HepG2 (cell line): ENCODE measurements at regions not wholly inside any gene's neighbourhood (a gene's known extent, or its start where the extent isn't known, plus 50 kb on each side); places are given as distances from the start of the nearest gene placed in this dataset.

Source experiments
- ATAC-seq: fragments of 200-7000 bp; cut with Tn5 transposase; 3 replicates; pipeline ENCODE4 v1.9.1; 2020; ENCODE audit warnings: mild to moderate bottlenecking, moderate library complexity
- BruUV-seq: library from RNA; stranded (reverse); fragments of 400-500 nt; replicated peaks from 2 replicates; lab custom pipeline; 2021; lab: Mats Ljungman, UMichigan
- CTCF ChIA-PET: fragments of 300-600 bp; formaldehyde crosslinking; extraction: SDS; loops from one replicate; lab custom pipeline; 2021; ENCODE audit warnings: low total read pairs, inconsistent platforms, low intra/inter-chr PET ratio; lab: Yijun Ruan, JAX
- POLR2A ChIA-PET: fragments of 350-600 bp; sonication (Branson Sonifier 250); formaldehyde crosslinking; loops from one replicate; lab custom pipeline; 2020; ENCODE audit warnings: antibody characterized with exemption, inconsistent platforms; lab: Yijun Ruan, JAX
- DNase-seq: peaks from one replicate; pipeline ENCODE4 v3.0.0-alpha.2; 2015; ENCODE audit warnings: low spot score
- FAIRE-seq: peaks from 3 replicates; lab custom pipeline; 2011; peaks lifted over from hg19 to GRCh38; lab: Jason Lieb, UNC
- H2AFZ ChIP-seq: one replicate; pipeline ENCODE4 v1.6.1; 2011; ENCODE audit warnings: low read length, inconsistent platforms
- H3K27ac ChIP-seq: fragments of 300-600 bp; 3 replicates; pipeline ENCODE4 v1.8.0; 2011; ENCODE audit warnings: mixed run types, mild to moderate bottlenecking, mixed read lengths, low read length, inconsistent platforms; ENCODE audit not compliant: insufficient read depth; ENCODE audit errors: extremely low read length
- H3K27me3 ChIP-seq, 2 experiments: fragments of 200-600 bp in 1 of 2; 2 replicates in 1 of 2; 3 replicates in 1 of 2; pipeline versions ENCODE4 v1.6.0 to v1.8.0; 2011; ENCODE audit warnings: low read length in 2 of 2, mild to moderate bottlenecking in 2 of 2, moderate library complexity in 2 of 2, inconsistent platforms in 1 of 2; ENCODE audit not compliant: insufficient read depth in 2 of 2, control insufficient read depth in 1 of 2
- H3K36me3 ChIP-seq, 2 experiments: fragments of 200-600 bp in 1 of 2; replicated peaks in 1 of 2; 2 replicates in 1 of 2; 3 replicates in 1 of 2; pipeline versions ENCODE4 v1.5.1 to v1.8.0; 2011; ENCODE audit warnings: low read length in 2 of 2, inconsistent platforms in 1 of 2; ENCODE audit not compliant: insufficient read depth in 2 of 2, control insufficient read depth in 1 of 2
- H3K4me1 ChIP-seq: 2 replicates; pipeline ENCODE4 v1.5.1; 2012; ENCODE audit warnings: low read length, inconsistent platforms; ENCODE audit not compliant: insufficient read depth
- H3K4me2 ChIP-seq: 2 replicates; pipeline ENCODE4 v1.6.0; 2011; ENCODE audit warnings: low read depth, low read length, inconsistent platforms
- H3K4me3 ChIP-seq, 3 experiments: fragments of 200-600 bp in 1 of 3; sonication (generic), shearing (Covaris generic) in 1 of 3; replicated peaks in 1 of 3; 2 replicates each; pipeline ENCODE4 v1.5.1; 2011 to 2016; ENCODE audit warnings: low read length in 3 of 3, inconsistent platforms in 2 of 3, low read depth in 2 of 3, mild to moderate bottlenecking in 2 of 3, control low read depth in 1 of 3, mixed read lengths in 1 of 3; ENCODE audit not compliant: insufficient read depth in 1 of 3
- H3K79me2 ChIP-seq: one replicate; pipeline ENCODE4 v1.6.1; 2011; ENCODE audit warnings: low read length, inconsistent platforms; ENCODE audit not compliant: insufficient read depth
- H3K9ac ChIP-seq: 2 replicates; pipeline ENCODE4 v1.6.0; 2011; ENCODE audit warnings: mild to moderate bottlenecking, low read depth, low read length, inconsistent platforms; ENCODE audit not compliant: insufficient read depth
- H3K9me3 ChIP-seq: 2 replicates; pipeline ENCODE4 v1.5.1; 2012; ENCODE audit warnings: mild to moderate bottlenecking, low read length
- H4K20me1 ChIP-seq: 2 replicates; pipeline ENCODE4 v1.6.0; 2011; ENCODE audit warnings: inconsistent platforms, mild to moderate bottlenecking, low read length, moderate library complexity; ENCODE audit not compliant: insufficient read depth
- DZIP1 ChIP-seq: sonication (generic); formaldehyde crosslinking; IDR thresholded peaks from 2 replicates; pipeline ENCODE4 v1.5.0; 2020; ENCODE audit warnings: mild to moderate bottlenecking, missing genetic modification reagents
- FOXC1 ChIP-seq: sonication (generic); formaldehyde crosslinking; IDR thresholded peaks from 2 replicates; pipeline ENCODE4 v1.8.0; 2022; ENCODE audit warnings: mild to moderate bottlenecking, missing genetic modification reagents, borderline replicate concordance
- PREB ChIP-seq: sonication (generic); formaldehyde crosslinking; IDR thresholded peaks from 2 replicates; pipeline ENCODE4 v1.4.0; 2020; ENCODE audit warnings: missing genetic modification reagents
- RFX5 ChIP-seq: IDR thresholded peaks from 2 replicates; pipeline ENCODE4 v1.6.1; 2011; ENCODE audit warnings: low read depth, low read length, improper control_type of control experiment
- SALL2 ChIP-seq: sonication (generic); formaldehyde crosslinking; IDR thresholded peaks from 2 replicates; pipeline ENCODE4 v1.8.1; 2023; ENCODE audit warnings: mild to moderate bottlenecking, missing genetic modification reagents, inconsistent platforms
- TP53 ChIP-seq: sonication (generic); formaldehyde crosslinking; conservative IDR thresholded peaks from 2 replicates; pipeline ENCODE4 v1.4.0; 2020; ENCODE audit warnings: missing genetic modification reagents
- ZNF138 ChIP-seq: sonication (generic); formaldehyde crosslinking; IDR thresholded peaks from 2 replicates; pipeline ENCODE4 v1.5.0; 2020; ENCODE audit warnings: mild to moderate bottlenecking, low read depth, missing genetic modification reagents
- ZNF280D ChIP-seq: sonication (generic); formaldehyde crosslinking; IDR thresholded peaks from 2 replicates; pipeline ENCODE4 v1.5.1; 2020; ENCODE audit warnings: mild to moderate bottlenecking, missing genetic modification reagents
- ZNF441 ChIP-seq: sonication (generic); formaldehyde crosslinking; IDR thresholded peaks from 2 replicates; pipeline ENCODE4 v1.7.0; 2021; ENCODE audit warnings: missing genetic modification reagents, borderline replicate concordance
- ZNF557 ChIP-seq: sonication (generic); formaldehyde crosslinking; IDR thresholded peaks from 2 replicates; pipeline ENCODE4 v1.4.0; 2020; ENCODE audit warnings: missing genetic modification reagents
- ZNF616 ChIP-seq: sonication (generic); formaldehyde crosslinking; IDR thresholded peaks from 2 replicates; pipeline ENCODE4 v1.5.0; 2020; ENCODE audit warnings: low read depth, mild to moderate bottlenecking, missing genetic modification reagents
- ZNF670 ChIP-seq: sonication (generic); formaldehyde crosslinking; IDR thresholded peaks from 2 replicates; pipeline ENCODE4 v1.8.0; 2022; ENCODE audit warnings: mild to moderate bottlenecking, missing genetic modification reagents, borderline replicate concordance
- ZNF709 ChIP-seq: sonication (generic); formaldehyde crosslinking; IDR thresholded peaks from 2 replicates; pipeline ENCODE4 v1.5.0; 2020; ENCODE audit warnings: mild to moderate bottlenecking, missing genetic modification reagents
- WGBS: methylation state at CpG from one replicate; pipeline ENCODE4 v1.1.6; 2017; ENCODE audit warnings: low lambda C conversion rate; 5-methylcytosine and 5-hydroxymethylcytosine counted together
- in situ Hi-C: cut with HindIII; loops from 2 replicates; pipeline ENCODE4 v1.10.0; 2017; ENCODE audit warnings: low pct_unique_long_range_greater_than_20kb; ENCODE audit not compliant: extremely low pct_ligation_motif_present
- intact Hi-C: fragments of 100-400 bp; cut with micrococcal nuclease; formaldehyde crosslinking; loops from one replicate; pipeline ENCODE4 v1.10.0; 2022; ENCODE audit not compliant: unreplicated experiment

GRCh38 chr17:13253733-13254410 lies 236.0 kb upstream of the ELAC2 start:
- POLR2A ChIA-PET = no interaction called here
- intact Hi-C loops (no loop called here), in situ Hi-C loops (no loop called here)
- no peak overlapping the region for H3K4me3 ChIP-seq
- no peaks in the 10 kb centered on the region for H3K27me3 ChIP-seq
- H2AFZ ChIP-seq = no peak overlapping the region
- H3K27ac ChIP-seq = no peak overlapping the region
- no peak for DNase-seq
- no peaks in the 10 kb centered on the region for H3K9me3 ChIP-seq
- no peaks in the 10 kb centered on the region for H3K79me2 ChIP-seq
- no peak for ATAC-seq
- H3K4me2 ChIP-seq = no peak overlapping the region
- WGBS = 6% methylated on average over 2 of the region's 3 CpGs
- no peak for FAIRE-seq
- BruUV-seq = no TSS peak
- no peaks in the 10 kb centered on the region for H3K36me3 ChIP-seq
- no peak overlapping the region for H3K9ac ChIP-seq
- CTCF ChIA-PET = no interaction called here
- H4K20me1 ChIP-seq = no peaks in the 10 kb centered on the region
- no peaks in the 10 kb centered on the region for H3K4me1 ChIP-seq
- TF ChIP-seq ZNF441 = no peak
- TF ChIP-seq ZNF709 (CRISPR knock-in tag) = no peak
- no peak for TF ChIP-seq ZNF557
- TF ChIP-seq FOXC1 = no peak
- TF ChIP-seq ZNF138 (CRISPR knock-in tag) = no peak
- no peak for TF ChIP-seq DZIP1 (CRISPR knock-in tag)
- TF ChIP-seq TP53 (CRISPR knock-in tag) = no peak
- TF ChIP-seq SALL2 (CRISPR knock-in tag) = no peak
- no peak for TF ChIP-seq ZNF670 (CRISPR knock-in tag)
- no peak for TF ChIP-seq ZNF280D (CRISPR knock-in tag)
- TF ChIP-seq PREB (CRISPR knock-in tag) = no peak
- TF ChIP-seq ZNF616 (CRISPR knock-in tag) = no peak
- TF ChIP-seq RFX5 = no peak
